Fibroblast of the aortic adventitia (primary cell): ENCODE measurements at regions not wholly inside any gene's neighbourhood (a gene's known extent, or its start where the extent isn't known, plus 50 kb on each side); places are given as distances from the start of the nearest gene placed in this dataset.

Experiments
- DNase-seq: peaks from one replicate; pipeline ENCODE4 v3.0.0-alpha.2; 2010; ENCODE audit warnings: low read depth
- H3K4me3 ChIP-seq: 2 replicates; pipeline ENCODE4 v1.5.1; 2011; ENCODE audit warnings: low read depth, mild to moderate bottlenecking, control low read depth, low read length, moderate library complexity
- TF ChIP-seq, protein P1 (sequence below): IDR thresholded peaks from 2 replicates; pipeline ENCODE4 v1.5.1; 2011; ENCODE audit warnings: mild to moderate bottlenecking, low read length, control low read depth, inconsistent platforms; ENCODE audit not compliant: insufficient read depth

DNA sequence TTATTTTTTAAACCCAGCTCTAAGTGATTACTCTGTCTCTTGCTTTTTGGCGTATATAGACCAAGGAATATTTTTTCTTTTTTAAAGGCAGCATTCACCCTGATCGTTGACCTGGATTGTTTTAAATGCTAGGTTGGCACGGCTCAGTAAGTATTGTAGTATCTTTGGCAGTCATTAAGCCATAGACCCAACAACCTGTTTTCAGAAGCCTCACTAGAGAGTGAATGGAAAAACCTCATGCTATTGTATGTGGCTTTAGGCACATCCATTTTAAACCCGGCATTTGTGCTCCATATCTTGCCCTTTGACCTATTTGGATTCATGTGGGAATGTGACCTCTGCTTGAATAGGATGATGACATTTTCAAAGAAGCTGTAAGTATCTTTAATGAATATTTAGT is 183.9 kb downstream of the SNCA start:
- DNase-seq = no peak
- TF ChIP-seq, protein P1, sequence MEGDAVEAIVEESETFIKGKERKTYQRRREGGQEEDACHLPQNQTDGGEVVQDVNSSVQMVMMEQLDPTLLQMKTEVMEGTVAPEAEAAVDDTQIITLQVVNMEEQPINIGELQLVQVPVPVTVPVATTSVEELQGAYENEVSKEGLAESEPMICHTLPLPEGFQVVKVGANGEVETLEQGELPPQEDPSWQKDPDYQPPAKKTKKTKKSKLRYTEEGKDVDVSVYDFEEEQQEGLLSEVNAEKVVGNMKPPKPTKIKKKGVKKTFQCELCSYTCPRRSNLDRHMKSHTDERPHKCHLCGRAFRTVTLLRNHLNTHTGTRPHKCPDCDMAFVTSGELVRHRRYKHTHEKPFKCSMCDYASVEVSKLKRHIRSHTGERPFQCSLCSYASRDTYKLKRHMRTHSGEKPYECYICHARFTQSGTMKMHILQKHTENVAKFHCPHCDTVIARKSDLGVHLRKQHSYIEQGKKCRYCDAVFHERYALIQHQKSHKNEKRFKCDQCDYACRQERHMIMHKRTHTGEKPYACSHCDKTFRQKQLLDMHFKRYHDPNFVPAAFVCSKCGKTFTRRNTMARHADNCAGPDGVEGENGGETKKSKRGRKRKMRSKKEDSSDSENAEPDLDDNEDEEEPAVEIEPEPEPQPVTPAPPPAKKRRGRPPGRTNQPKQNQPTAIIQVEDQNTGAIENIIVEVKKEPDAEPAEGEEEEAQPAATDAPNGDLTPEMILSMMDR = no peak
- H3K4me3 ChIP-seq = no peak overlapping the region

DNA sequence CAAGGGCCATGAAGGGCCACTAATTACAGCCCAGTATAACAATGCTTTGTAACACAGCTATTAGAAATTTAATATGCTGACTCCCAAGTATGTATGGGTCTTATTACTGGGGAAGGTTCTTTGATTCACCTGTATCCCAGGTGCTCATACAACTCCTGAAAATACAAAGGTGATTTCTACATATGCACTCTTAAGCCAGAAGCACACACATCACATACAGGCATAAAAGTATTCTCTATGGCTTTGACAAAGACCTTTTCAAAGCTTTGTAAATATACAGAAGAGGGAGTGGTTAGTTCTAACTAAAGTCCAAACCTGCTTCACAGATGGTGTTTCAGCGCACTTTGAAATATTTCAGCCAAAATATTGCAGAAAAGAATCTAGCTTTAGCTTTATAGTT is 191.5 kb downstream of the SNCA start:
- no peak for DNase-seq
- no peak overlapping the region for H3K4me3 ChIP-seq
- TF ChIP-seq, protein P1 = no peak

DNA sequence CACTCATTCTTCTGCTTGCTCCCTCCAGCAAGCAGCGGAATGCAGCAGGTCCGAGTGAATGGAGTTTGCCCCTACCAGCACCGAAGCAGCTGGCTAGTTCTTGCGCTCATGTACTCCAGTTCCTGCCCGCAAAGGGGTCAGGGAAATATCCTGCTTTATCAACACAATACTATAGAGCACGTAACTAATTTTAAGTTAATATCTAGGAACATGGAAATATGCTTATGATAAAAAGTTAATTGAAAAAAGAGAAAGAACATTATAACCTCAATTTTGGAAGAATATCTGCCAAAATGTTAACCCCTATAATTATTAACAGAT is 195.6 kb downstream of the SNCA start:
- no peak for DNase-seq
- H3K4me3 ChIP-seq = no peak overlapping the region
- TF ChIP-seq, protein P1 = no peak

DNA sequence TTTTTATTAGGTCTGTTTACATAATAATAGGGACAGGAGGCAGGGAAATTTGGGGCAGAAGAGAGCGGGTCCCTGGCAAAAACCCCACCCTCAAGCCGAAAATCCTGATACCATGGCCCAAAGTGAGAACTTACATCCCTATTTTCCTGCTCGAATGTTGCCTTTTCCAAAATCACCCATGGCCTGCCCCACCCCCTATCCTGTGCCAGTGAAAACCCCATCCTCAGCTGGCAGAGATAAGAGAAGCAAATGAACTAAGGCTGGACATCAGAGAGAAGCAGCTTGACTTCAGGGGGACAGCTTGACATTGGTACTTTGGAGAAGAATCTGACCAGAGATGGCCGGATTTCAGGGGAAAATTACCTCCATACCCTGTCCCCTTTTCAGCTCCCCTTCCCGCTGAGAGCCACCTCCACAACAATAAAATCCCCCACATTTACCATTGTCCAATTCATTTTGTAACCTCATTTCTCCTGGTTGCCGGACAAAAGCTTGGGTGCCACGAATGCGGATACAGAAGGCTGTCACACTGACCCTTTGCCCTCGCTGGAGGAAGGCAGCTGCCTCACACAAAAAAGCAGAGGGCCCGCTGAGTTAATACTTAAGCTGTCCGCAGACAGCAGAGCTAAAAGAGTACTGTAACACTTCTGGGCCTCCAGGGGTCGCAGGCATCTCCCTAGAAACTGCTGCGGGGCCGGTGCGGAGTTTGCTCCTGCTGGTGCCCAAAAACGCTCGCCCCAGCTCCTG is 196.2 kb downstream of the SNCA start:
- no peak overlapping the region for H3K4me3 ChIP-seq
- TF ChIP-seq, protein P1 = peak; percentile 65
- DNase-seq = peak; percentile 43

DNA sequence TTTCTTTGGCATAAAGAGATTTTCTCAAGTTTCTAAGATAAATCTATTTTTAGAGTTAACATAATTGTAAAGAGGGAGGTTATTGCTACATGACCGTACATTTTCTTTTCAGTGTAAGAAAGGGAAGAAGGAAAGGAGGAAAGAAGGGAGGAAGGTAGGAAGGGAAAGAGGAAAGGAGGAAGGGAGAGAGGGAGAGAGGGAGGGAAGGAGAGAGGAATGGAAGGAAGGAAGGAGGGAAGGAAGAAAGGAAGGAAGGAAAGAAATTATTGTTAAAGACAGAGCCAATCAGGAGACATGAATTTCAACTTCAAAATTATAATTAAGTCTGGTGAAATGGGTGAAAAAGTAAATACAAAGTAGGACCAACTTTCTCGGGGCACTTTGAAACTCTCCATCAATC is 197.6 kb downstream of the SNCA start:
- H3K4me3 ChIP-seq = no peak overlapping the region
- no peak for DNase-seq
- TF ChIP-seq, protein P1 = no peak

DNA sequence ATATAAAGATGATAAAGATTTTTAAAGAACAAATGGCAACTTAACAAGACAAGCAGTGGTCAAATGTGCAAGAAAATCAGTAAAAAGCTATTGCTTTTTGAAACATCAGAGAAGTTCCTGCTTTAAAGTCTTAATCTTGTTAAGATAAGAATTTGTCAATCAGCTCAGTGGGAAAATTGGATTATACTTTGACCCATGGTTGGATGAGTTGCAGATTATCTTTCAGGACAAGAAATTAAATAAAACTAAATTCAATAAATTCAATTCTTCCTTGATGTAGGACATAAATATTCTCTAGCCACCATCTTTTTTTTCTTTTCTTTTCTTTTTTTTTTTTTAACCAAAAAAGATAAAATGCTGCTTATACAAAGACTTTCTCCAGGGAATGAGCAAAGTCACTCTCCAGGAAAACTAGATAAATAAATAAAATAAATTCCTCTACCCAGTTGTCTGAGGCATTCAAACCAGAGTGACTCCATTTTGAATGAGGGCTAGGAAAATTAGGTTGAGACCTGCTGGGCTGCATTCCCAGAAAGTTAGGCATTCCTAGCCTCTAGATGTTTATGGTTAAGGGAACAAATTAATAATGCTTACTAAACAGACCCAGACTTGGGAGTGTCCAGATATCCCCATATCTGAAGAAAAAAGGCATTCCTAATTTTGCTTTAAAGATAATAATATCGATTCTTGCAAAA is 211.2 kb downstream of the SNCA start:
- no peak for DNase-seq
- H3K4me3 ChIP-seq = no peak overlapping the region
- TF ChIP-seq, protein P1 = no peak
